ENCODE measurements at regions not wholly inside any gene's neighbourhood (a gene's known extent, or its start where the extent isn't known, plus 50 kb on each side); places are given as distances from the start of the nearest gene placed in this dataset.
A peak's percentile ranks its signal among the peaks of the same experiment; 100 is the strongest.
"Not testable (repeated sequence)": the region's sequence is repeated elsewhere in the genome, so short reads cannot be mapped to it uniquely, and the experiment has no call there.

GRCh38 chr12:34407813-34408212 lies 385.5 kb downstream of the ALG10 start:
- intact Hi-C loops (cut with DNase I), result no loop called here
- H3K4me1 ChIP-seq (ENCODE audit: insufficient read depth), result no peaks in the 10 kb centered on the region
- no peak overlapping the region for H3K27ac ChIP-seq
- H3K27me3 ChIP-seq, result no peaks in the 10 kb centered on the region
- TF ChIP-seq POLR2A (IDR thresholded peaks at IDR 0.05) (no peak), EP300 (IDR thresholded peaks at IDR 0.05) (no peak), CTCF (IDR thresholded peaks at IDR 0.05) (no peak)
- DNase-seq, result no peak
- no peak overlapping the region for H3K4me3 ChIP-seq
- H3K36me3 ChIP-seq, result no peaks in the 10 kb centered on the region
- WGBS, 3 donors, result 76 to 81% (median 79%) methylated on average over 5 of the region's 5 CpGs
- peaks cover 0 to 9% of the 10 kb centered on the region in 2 donors for H3K9me3 ChIP-seq

- H3K4me3 ChIP-seq; H3K36me3 ChIP-seq; intact Hi-C loops (cut with DNase I); H3K27me3 ChIP-seq; H3K9me3 ChIP-seq; H3K4me1 ChIP-seq (ENCODE audit: insufficient read depth); H3K27ac ChIP-seq: not testable (repeated sequence)
- DNase-seq, result peak in 1 of 5 donors; percentile 1
- 65 to 69% (median 69%) methylated on average over 4 of the region's 4 CpGs for WGBS, 3 donors
These were observed 409.2 kb downstream of the ALG10 start for GRCh38 chr12:34431509-34431908.

Small RNA genes lying in the stretch of these regions (small RNA-seq; reads per million reads assigned to genes)
- gene RNA5SP357, result 0.50 reads per million, percentile 11 among the genes with 10 or more reads in this experiment
